ENCODE measurements at regions not wholly inside any gene's neighbourhood (a gene's known extent, or its start where the extent isn't known, plus 50 kb on each side); places are given as distances from the start of the nearest gene placed in this dataset.

GRCh38 chr10:60711496-60711895, 66.8 kb upstream of the CDK1 start:
- TF ChIP-seq, protein P1, sequence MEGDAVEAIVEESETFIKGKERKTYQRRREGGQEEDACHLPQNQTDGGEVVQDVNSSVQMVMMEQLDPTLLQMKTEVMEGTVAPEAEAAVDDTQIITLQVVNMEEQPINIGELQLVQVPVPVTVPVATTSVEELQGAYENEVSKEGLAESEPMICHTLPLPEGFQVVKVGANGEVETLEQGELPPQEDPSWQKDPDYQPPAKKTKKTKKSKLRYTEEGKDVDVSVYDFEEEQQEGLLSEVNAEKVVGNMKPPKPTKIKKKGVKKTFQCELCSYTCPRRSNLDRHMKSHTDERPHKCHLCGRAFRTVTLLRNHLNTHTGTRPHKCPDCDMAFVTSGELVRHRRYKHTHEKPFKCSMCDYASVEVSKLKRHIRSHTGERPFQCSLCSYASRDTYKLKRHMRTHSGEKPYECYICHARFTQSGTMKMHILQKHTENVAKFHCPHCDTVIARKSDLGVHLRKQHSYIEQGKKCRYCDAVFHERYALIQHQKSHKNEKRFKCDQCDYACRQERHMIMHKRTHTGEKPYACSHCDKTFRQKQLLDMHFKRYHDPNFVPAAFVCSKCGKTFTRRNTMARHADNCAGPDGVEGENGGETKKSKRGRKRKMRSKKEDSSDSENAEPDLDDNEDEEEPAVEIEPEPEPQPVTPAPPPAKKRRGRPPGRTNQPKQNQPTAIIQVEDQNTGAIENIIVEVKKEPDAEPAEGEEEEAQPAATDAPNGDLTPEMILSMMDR (IDR thresholded peaks at IDR 0.05; ENCODE audit: borderline replicate concordance, extremely low read depth, low read length, poor library complexity, severe bottlenecking) = no peak
- TF ChIP-seq EZH2 (IDR thresholded peaks at IDR 0.05; ENCODE audit: borderline replicate concordance, low read depth, low read length, severe bottlenecking) = no peak

Measured in DND-41 (cell line).